RWPE1 (cell line): ENCODE measurements at regions not wholly inside any gene's neighbourhood (a gene's known extent, or its start where the extent isn't known, plus 50 kb on each side); places are given as distances from the start of the nearest gene placed in this dataset.

Experiments
- CTCF ChIA-PET: fragments of 350-600 bp; sonication (Branson Sonifier 250); formaldehyde crosslinking; extraction: SDS; loops from one replicate; lab custom pipeline; 2021; lab: Yijun Ruan, JAX
- POLR2A ChIA-PET: fragments of 400-600 bp; formaldehyde crosslinking; extraction: SDS; loops from one replicate; lab custom pipeline; 2020; ENCODE audit warnings: antibody characterized with exemption; ENCODE audit not compliant: low non-redundant PET; lab: Yijun Ruan, JAX
- DNase-seq: peaks from one replicate; pipeline ENCODE4 v3.0.0; 2012; ENCODE audit warnings: low spot score
- H3K27ac ChIP-seq: fragments of 450-650 bp; 2 replicates; pipeline ENCODE4 v1.5.1; 2017
- TF ChIP-seq, protein P1 (sequence below): fragments of 450-650 bp; conservative IDR thresholded peaks from 2 replicates; pipeline ENCODE4 v1.5.1; 2017; ENCODE audit warnings: low read depth, mild to moderate bottlenecking

DNA sequence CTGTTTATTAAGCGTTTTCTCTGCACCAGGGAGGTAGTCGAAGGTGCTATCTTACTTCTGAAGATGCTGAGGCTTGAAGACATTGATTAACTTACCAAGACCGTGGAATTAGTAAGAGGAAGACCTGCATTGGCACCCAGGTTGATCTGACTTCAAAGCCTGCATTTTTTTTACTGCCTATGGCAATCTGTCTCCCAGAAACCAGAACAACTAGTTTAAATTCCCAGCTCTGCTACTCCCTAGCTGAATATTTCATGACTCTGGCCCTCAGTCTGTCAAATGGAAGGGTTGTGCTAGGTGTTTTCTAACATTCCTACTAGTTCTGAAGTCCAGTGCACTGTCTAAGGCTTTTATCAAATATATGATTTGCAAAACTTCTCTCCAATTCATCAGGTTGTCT, 52.0 kb upstream of the GRAMD1B start:
- ChIA-PET CTCF (no interaction called here), POLR2A (no interaction called here)
- no peak overlapping the region for H3K27ac ChIP-seq
- TF ChIP-seq, protein P1, sequence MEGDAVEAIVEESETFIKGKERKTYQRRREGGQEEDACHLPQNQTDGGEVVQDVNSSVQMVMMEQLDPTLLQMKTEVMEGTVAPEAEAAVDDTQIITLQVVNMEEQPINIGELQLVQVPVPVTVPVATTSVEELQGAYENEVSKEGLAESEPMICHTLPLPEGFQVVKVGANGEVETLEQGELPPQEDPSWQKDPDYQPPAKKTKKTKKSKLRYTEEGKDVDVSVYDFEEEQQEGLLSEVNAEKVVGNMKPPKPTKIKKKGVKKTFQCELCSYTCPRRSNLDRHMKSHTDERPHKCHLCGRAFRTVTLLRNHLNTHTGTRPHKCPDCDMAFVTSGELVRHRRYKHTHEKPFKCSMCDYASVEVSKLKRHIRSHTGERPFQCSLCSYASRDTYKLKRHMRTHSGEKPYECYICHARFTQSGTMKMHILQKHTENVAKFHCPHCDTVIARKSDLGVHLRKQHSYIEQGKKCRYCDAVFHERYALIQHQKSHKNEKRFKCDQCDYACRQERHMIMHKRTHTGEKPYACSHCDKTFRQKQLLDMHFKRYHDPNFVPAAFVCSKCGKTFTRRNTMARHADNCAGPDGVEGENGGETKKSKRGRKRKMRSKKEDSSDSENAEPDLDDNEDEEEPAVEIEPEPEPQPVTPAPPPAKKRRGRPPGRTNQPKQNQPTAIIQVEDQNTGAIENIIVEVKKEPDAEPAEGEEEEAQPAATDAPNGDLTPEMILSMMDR: no peak
- DNase-seq: no peak

DNA sequence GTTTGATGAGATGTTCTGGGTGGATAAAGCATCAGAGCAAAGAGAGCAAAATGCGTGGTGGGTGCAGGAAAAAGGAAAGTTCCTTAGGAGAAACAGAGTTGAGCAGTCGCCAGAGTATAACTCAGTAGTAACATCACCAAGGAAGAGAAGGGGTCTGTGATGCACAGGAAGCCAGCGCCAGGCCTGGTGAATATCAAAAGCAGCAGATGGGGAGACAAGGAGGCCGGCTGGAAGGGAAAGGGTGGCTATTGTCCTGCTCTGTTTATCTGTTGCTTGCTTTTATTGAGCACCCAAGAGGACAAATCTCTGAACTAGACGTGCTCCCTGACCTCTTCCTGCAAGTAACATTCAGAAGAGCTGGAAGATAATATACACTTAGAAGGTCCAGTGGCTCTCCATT, 52.7 kb upstream of the GRAMD1B start:
- no peak overlapping the region for H3K27ac ChIP-seq
- ChIA-PET CTCF (no interaction called here), POLR2A (no interaction called here)
- TF ChIP-seq, protein P1: no peak
- DNase-seq: no peak

DNA sequence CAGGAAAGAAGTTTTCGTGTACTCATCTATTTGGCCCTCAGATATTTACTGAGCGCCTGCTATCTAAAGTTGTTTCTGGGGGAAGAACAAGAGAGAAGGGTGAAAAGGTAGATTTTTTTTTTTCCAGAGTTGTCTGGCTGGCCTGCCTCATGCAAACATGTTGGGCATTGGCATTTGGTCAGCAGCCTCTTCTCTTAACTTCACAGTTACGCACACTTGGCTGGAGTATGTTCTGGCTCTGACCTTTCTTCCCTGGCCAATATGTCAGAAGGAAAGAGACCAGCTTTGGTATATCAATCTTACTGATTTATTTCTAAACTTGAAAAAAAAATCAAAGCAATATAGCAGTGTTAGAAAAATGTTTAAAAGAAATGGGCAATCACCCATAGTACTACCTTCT, 54.2 kb upstream of the GRAMD1B start:
- no peak overlapping the region for H3K27ac ChIP-seq
- CTCF ChIA-PET: no interaction called here
- TF ChIP-seq, protein P1: no peak
- POLR2A ChIA-PET: no interaction called here
- no peak for DNase-seq

DNA sequence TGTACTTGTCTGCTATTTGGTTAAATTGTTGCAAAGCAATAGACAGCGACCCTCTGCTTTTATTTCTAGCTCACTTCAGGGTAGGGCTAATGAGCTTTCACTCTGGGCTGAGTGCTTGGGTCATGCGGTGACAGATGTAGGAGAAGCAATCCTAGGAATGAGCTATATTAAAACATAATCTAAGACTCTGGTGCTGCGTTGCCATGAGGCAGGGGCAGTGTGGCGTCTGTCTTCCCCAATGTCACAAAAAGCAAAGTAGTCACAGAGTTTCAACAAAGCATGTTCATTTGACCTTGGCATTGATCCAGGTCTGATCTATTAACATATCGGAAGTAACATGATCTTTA, 55.5 kb upstream of the GRAMD1B start:
- POLR2A ChIA-PET: no interaction called here
- DNase-seq: no peak
- H3K27ac ChIP-seq: no peak overlapping the region
- TF ChIP-seq, protein P1: no peak
- CTCF ChIA-PET: no interaction called here

DNA sequence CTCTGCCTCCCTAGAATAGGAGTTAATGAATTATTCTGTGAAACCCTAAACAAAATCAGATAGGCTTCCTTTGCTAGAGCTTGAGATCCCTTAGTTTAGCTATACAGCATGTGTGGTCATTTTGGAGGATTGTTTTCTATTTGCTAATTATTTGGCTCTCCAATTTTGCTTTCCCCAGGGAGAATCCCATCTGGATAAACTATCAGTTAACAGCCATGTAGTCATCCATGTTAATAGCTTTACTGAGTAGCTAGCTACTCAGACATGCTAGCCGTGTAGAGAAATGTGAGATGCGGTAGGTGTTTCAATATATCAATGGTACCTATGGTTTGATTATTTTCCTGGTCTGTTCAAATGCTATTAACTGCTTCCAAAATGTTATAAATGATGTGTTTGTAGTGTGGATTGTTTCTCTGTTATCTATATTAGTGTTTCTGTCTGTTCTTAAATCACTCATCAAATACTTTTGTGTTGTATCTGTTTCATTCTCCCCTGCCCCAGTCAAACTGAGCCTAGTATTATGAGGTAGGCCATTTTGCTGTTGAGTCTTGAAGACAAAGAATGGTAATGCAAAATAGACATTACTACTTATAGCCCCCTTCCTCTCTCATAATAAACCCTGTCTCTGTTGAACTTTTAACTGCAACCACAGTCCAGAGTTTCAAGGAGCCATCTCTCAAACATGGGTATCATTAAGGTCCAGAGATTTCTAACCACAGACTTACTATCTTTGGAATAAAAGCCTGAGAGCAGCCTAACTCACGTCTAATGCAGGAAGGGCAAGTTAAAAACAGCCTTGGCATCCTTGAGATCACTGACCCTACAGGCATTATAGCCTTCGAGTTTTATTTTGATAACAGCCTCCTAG, 56.1 kb upstream of the GRAMD1B start:
- TF ChIP-seq, protein P1: no peak
- CTCF ChIA-PET: no interaction called here
- no peak overlapping the region for H3K27ac ChIP-seq
- POLR2A ChIA-PET: no interaction called here
- DNase-seq: no peak

DNA sequence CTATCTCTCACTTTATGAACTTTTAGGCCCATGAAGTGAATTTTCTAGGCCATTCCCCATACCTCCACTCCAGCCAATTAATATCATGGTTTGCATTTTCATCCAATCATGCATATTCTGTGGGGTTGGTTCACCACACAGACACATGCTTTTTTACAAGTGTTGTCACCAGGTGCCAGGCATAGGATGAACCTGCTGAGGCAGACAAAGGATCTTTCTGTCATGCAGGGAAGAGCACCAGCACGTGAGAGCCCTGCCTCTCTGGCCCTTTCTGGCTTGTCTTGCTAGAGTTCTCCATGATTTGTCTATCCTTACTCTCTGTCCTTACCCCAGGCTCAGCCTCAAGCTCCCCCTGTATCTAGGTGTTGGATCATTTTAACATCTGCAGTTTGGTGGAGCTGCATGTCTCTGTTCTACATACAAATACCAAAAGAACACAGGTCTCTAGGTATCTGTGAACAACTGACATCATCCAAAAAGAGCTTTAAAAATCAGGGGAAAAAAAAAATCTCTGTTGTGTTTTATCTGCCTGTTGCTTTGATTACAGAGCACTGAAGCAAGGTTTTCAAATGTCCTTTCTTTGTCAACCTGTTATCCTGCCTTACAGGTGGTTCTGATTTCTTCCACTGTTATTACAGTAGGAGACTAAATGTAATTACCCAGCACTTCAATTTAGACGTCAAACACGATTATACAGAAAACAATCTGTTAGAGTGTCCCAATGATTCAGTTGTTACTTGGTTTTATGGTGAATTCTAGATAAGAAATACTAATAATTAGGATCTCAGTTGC, 58.4 kb upstream of the GRAMD1B start:
- DNase-seq: no peak
- TF ChIP-seq, protein P1: no peak
- H3K27ac ChIP-seq: no peak overlapping the region
- CTCF ChIA-PET: no interaction called here
- POLR2A ChIA-PET: no interaction called here
